T-helper 2 cell treated with Interferon-gamma antibody and Interleukin-4, amounts not matched to agents 100 ng/mL and 5 ng/mL, for 36 hours (primary cell): ENCODE measurements at regions not wholly inside any gene's neighbourhood (a gene's known extent, or its start where the extent isn't known, plus 50 kb on each side); places are given as distances from the start of the nearest gene placed in this dataset.
"Not testable (repeated sequence)": the region's sequence is repeated elsewhere in the genome, so short reads cannot be mapped to it uniquely, and the experiment has no call there.

Experiments
- intact Hi-C: fragments of 100-400 bp; cut with micrococcal nuclease; formaldehyde crosslinking; loops from one replicate; pipeline ENCODE4 v1.15.1; 2023

- intact Hi-C loops: loop anchor here (10.0 kb wide), 1 partner anchor 718 kb away; the partner anchor contains the start of gene MRLN
Measured at GRCh38 chr10:59036311-59037017, 140.0 kb upstream of the PHYHIPL start.

DNA sequence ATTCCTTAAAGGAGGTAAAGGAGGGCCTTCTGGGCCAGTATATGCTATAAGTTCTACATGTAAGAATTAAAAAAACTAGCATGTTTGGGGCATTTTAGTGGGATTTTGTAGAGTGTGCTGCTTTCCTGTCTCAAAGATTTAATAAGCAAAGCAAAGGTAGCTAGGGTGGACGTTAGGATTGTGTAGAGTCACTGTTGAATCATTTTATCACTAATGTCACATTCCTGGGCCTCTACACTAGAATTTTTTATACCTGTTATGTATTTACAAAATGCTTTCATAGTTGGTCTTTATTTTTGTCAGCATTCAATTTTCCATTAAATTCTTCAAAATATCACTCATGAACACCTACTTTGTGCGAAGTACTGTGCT lies 139.4 kb upstream of the PHYHIPL start:
- intact Hi-C loops: loop anchor here (10.0 kb wide), 1 partner anchor 718 kb away; the partner anchor contains the start of gene MRLN

DNA sequence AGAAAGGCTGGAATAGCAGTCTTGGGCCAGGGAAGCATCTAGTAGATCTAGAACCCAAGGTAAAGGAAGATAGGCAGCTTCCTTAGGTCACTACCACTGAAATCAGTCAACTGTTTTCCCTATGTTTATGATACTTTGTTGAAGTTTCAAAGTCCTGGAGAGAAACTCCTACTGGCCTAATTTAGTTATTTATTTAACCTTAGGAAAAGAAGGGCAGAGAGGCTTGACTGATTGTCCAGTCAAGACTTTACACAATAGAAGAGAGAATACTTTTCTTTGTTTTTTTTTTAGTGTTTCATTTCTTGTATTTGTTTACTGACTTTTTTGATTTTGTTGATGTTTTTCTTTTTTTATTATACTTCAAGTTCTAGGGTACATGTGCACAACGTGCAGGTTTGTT lies 138.9 kb upstream of the PHYHIPL start:
- intact Hi-C loops: loop anchor here (10.0 kb wide), 1 partner anchor 717 kb away; the partner anchor contains the start of gene MRLN

GRCh38 chr10:59043358-59043757 lies 133.1 kb upstream of the PHYHIPL start:
- intact Hi-C loops: not testable (repeated sequence)

DNA sequence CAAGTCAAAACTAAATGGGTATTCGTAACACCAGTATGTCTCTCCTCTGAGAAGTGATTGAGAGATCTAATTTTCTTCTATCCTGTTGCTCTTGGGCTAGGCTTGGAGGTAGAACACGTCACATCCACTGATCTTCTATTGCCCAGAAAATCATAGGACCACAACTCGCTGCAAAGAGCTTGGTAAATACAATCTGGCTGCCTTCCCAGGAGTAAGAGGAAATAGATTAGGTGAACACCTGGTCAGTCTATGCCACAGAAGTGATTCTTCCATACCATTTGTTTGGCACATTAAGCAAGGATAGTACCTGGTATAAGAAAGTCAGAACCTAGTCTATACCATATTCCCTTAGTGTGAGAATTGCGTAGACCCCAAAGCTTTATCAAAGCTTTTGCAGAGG lies 129.3 kb upstream of the PHYHIPL start:
- intact Hi-C loops: no loop called here

GRCh38 chr10:59047957-59048618 lies 128.4 kb upstream of the PHYHIPL start:
- intact Hi-C loops: no loop called here

DNA sequence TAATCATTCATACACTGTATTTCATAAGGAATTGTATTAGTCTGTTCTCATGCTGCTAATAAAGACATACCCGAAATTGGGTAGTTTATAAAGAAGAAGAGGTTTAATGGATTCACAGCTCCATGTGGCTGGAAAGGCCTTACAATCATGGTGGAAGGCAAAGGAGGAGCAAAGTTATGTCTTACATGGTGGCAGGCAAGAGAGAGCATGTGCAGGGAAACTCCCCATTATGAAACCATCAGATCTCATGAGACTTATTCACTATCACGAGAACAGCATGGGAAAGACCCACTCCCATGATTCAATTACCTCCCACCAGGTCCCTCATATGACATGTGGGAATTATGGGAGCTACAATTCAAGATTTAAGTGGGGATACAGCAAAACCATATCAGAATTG lies 122.9 kb upstream of the PHYHIPL start:
- intact Hi-C loops: not testable (repeated sequence)

DNA sequence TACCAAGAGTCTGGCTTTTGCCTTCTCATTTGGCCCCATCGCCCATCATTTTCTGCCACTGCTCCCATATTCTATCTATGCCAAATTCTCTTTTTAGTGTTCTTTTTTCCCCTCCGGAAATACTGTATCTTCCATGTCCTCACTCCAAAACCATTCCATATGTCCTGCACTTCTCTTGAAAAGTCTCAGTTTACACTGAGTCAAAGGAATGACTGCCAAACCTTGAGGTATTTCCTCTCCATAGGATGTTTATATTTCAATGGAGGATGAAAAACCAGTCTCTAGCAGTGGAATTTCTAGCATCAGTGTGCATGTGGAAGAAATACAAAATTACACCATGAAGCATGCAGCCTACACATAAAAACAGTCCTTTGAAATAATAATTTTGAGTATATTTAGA lies 121.4 kb upstream of the PHYHIPL start:
- intact Hi-C loops: no loop called here

- intact Hi-C loops: no loop called here
Measured at GRCh38 chr10:59057345-59057744, 119.1 kb upstream of the PHYHIPL start.

DNA sequence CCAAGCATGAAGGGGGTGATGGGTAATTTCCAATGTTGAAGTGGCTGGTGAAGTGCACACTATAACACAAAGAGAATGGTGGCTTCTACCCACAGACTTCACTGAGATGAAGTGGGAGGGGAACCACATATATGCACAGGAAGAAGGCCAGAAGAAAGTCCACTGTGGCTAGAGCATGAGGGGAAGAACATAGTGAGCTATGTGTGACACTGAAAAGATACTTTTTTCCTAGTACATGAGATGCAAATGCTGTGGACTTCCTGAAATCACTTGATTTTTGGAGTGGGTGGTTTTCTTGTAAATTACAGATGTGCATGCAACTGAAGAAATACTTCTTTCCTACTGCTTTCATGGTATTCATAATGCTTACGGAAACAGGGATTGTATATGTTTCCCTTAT lies 115.6 kb upstream of the PHYHIPL start:
- intact Hi-C loops: no loop called here

DNA sequence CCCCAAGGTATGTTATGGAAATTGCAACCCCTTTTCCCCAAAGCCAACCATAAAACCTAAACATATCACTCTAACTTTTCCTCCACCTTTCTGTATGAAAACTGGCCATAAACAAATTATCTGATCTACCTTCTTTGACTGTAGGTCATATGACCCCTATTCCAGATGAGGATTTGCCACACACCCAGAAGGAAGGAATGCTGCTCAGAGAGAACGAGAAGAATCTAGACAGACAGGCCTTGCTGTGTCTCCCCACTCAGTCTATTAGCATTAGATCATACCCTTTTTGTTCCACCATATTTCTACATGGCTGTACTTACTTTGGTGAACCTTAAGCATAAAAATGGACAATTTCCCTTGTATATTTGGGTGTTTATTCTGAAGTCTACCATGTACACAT lies 113.0 kb upstream of the PHYHIPL start:
- intact Hi-C loops: no loop called here

DNA sequence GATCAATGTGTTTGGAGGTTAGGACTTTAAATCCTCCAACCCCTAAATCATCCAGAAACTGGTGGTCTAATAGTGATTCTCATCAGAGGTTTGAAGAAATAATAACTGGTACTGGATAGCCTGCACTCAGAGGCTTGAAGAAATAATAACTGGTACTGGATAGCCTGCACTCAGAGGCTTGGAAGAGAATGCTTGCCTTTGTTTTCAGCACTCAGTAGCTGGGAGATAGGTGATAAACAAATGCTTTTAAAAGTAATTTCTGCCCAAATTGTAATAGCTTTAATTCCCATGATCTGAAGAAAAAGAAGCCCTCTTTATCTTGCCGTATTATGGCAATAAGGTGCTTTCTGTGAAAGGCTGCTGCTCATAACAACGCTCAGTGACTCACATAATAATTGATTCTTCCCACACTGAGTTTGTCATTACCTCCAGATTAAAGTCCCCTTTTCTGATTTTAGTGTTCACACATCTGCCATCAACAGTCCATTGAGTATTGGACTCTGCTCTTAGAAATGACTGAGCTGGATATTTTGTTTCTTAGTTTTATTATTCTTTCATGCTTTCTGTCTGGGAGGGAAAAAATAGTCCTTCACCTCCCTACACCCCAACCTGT lies 112.3 kb upstream of the PHYHIPL start:
- intact Hi-C loops: no loop called here

- intact Hi-C loops: no loop called here
Measured at GRCh38 chr10:59064759-59065539, 111.5 kb upstream of the PHYHIPL start.

- intact Hi-C loops: no loop called here
Measured at GRCh38 chr10:59068581-59069191, 107.8 kb upstream of the PHYHIPL start.

- intact Hi-C loops: no loop called here
Measured at GRCh38 chr10:59072038-59072437, 104.4 kb upstream of the PHYHIPL start.

GRCh38 chr10:59073456-59074053 lies 102.9 kb upstream of the PHYHIPL start:
- intact Hi-C loops: no loop called here

DNA sequence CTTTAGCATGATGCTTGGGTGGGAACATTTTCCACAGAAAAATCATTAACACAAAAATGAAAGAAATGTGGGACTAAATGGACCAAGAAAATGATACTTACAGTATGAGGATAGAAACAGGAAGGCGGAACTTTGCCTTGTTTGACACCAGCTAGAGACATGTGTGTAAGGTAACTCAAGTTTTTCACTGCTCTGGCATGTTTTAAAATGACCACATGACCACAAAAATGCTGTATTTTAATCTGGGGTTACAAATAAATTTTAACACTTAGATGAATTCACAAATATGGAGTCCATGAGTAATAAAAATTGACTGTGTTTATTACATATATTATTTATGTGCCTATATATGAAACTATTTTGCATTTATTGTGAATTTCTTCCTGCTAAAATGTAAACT lies 100.9 kb upstream of the PHYHIPL start:
- intact Hi-C loops: no loop called here

DNA sequence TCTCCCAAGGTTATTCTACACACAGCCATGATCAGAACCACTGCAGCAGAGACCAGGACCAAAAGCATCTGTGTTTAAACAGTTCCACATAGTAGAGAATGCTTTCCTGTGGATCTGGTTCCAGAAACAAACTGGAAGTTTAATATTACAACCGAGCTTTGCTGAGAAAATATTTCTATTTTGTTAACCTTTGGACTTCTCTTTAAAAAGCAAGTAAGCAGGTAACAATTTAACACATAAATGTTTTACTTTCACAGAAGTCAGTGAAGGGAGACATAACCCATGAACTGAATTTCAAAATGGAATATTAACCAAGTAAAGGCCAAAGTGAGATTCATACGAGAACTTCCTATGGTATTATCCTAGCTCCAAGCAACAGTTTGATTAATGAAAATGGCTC lies 98.6 kb upstream of the PHYHIPL start:
- intact Hi-C loops: no loop called here

- intact Hi-C loops: no loop called here
Measured at GRCh38 chr10:59078978-59079377, 97.5 kb upstream of the PHYHIPL start.

GRCh38 chr10:59079386-59080226 lies 96.8 kb upstream of the PHYHIPL start:
- intact Hi-C loops: no loop called here
